H1 (cell line): ENCODE measurements at regions not wholly inside any gene's neighbourhood (a gene's known extent, or its start where the extent isn't known, plus 50 kb on each side); places are given as distances from the start of the nearest gene placed in this dataset.

ENCODE experiments used
- CTCF ChIA-PET: fragments of 300-600 bp; sonication (Branson Sonifier 250); formaldehyde crosslinking; loops from one replicate; lab custom pipeline; 2021; ENCODE audit not compliant: partially characterized antibody; lab: Charles Lee
- POLR2A ChIA-PET: fragments of 300-600 bp; sonication (Branson Sonifier 250); formaldehyde crosslinking; loops from one replicate; lab custom pipeline; 2021; ENCODE audit warnings: inconsistent platforms; ENCODE audit not compliant: partially characterized antibody; lab: Charles Lee
- DNase-seq, 2 experiments: peaks; one replicate each; pipeline versions ENCODE4 v3.0.0 to v3.0.0-alpha.2; 2010 to 2022; ENCODE audit warnings: low spot score in 2 of 2, low read depth in 1 of 2, mixed read lengths in 1 of 2
- FAIRE-seq: peaks from 2 replicates; lab custom pipeline; 2011; peaks lifted over from hg19 to GRCh38; lab: Jason Lieb, UNC
- H2AFZ ChIP-seq: 2 replicates; pipeline ENCODE4 v1.8.1; 2012; ENCODE audit warnings: low read length, inconsistent platforms
- H2AK5ac ChIP-seq: 2 replicates; pipeline ENCODE4 v1.6.1; 2013; ENCODE audit warnings: low read depth, low read length
- H2BK120ac ChIP-seq: replicated peaks from 2 replicates; pipeline ENCODE3; 2013; ENCODE audit warnings: low read depth, low read length, inconsistent platforms
- H2BK12ac ChIP-seq: 2 replicates; pipeline ENCODE4 v1.6.1; 2013; ENCODE audit warnings: low read depth, low read length
- H2BK15ac ChIP-seq: 2 replicates; pipeline ENCODE4 v1.6.1; 2013; ENCODE audit warnings: low read length
- H2BK20ac ChIP-seq: 2 replicates; pipeline ENCODE4 v1.6.1; 2013; ENCODE audit warnings: low read length
- H2BK5ac ChIP-seq: 2 replicates; pipeline ENCODE4 v1.6.1; 2013; ENCODE audit warnings: low read depth, low read length
- H3K14ac ChIP-seq: 2 replicates; pipeline ENCODE4 v1.6.1; 2013; ENCODE audit warnings: inconsistent platforms; ENCODE audit not compliant: insufficient read length
- H3K18ac ChIP-seq: 2 replicates; pipeline ENCODE4 v1.6.1; 2013; ENCODE audit warnings: low read length; ENCODE audit errors: extremely low read depth
- H3K23ac ChIP-seq: 2 replicates; pipeline ENCODE4 v1.6.1; 2013; ENCODE audit warnings: inconsistent platforms; ENCODE audit not compliant: insufficient read length
- H3K23me2 ChIP-seq: 2 replicates; pipeline ENCODE4 v1.6.1; 2013; ENCODE audit warnings: low read depth, low read length
- H3K27ac ChIP-seq: 2 replicates; pipeline ENCODE4 v1.6.1; 2011; ENCODE audit warnings: low read depth, low read length, inconsistent platforms
- H3K27me3 ChIP-seq, 4 experiments: replicated peaks in 1 of 4; 1 replicate in 1 of 4; 2 replicates in 3 of 4; pipeline versions ENCODE4 v1.6.1 to v1.8.1; 2011 to 2013; ENCODE audit warnings: low read length in 3 of 4, mild to moderate bottlenecking in 3 of 4, inconsistent platforms in 2 of 4, mixed read lengths in 2 of 4, moderate library complexity in 1 of 4; ENCODE audit not compliant: control insufficient read depth in 3 of 4, insufficient read depth in 3 of 4; ENCODE audit errors: extremely low read depth in 1 of 4
- H3K36me3 ChIP-seq, 4 experiments: 2 replicates each; pipeline versions ENCODE4 v1.6.1 to v1.8.1; 2011 to 2013; ENCODE audit warnings: mild to moderate bottlenecking in 4 of 4, low read length in 3 of 4, moderate library complexity in 2 of 4, control low read depth in 1 of 4, inconsistent platforms in 1 of 4; ENCODE audit not compliant: insufficient read depth in 4 of 4, control insufficient read depth in 2 of 4
- H3K4ac ChIP-seq: replicated peaks from 2 replicates; pipeline ENCODE3; 2013; ENCODE audit warnings: low read length, low read depth, mixed read lengths, inconsistent platforms; ENCODE audit not compliant: insufficient read length
- H3K4me1 ChIP-seq, 4 experiments: replicated peaks in 1 of 4; 1 replicate in 1 of 4; 2 replicates in 3 of 4; pipeline versions ENCODE4 v1.6.1 to v1.8.1; 2011 to 2013; ENCODE audit warnings: low read length in 3 of 4, inconsistent platforms in 2 of 4, mixed read lengths in 1 of 4; ENCODE audit not compliant: insufficient read depth in 4 of 4, control insufficient read depth in 3 of 4
- H3K4me2 ChIP-seq, 2 experiments: 2 replicates each; pipeline versions ENCODE4 v1.6.1 to v1.8.1; 2011 to 2013; ENCODE audit warnings: low read depth in 2 of 2, low read length in 2 of 2, control low read depth in 1 of 2, inconsistent platforms in 1 of 2, mild to moderate bottlenecking in 1 of 2; ENCODE audit not compliant: insufficient read depth in 1 of 2
- H3K4me3 ChIP-seq, 4 experiments: fragments of 200-600, 300-600 bp in 1 of 4; sonication (generic), shearing (Covaris generic), sonication (Bioruptor Twin) in 1 of 4; 2 replicates each; pipeline versions ENCODE4 v1.5.1 to v1.8.1; 2011 to 2016; ENCODE audit warnings: low read length in 4 of 4, low read depth in 3 of 4, control low read depth in 2 of 4, inconsistent platforms in 2 of 4, mild to moderate bottlenecking in 2 of 4, mixed read lengths in 1 of 4, moderate library complexity in 1 of 4; ENCODE audit not compliant: insufficient read depth in 2 of 4; ENCODE audit errors: extremely low read depth in 1 of 4
- H3K56ac ChIP-seq: replicated peaks from 2 replicates; pipeline ENCODE3; 2013; ENCODE audit warnings: low read depth, mild to moderate bottlenecking, mixed read lengths, low read length, inconsistent platforms; ENCODE audit not compliant: insufficient read length
- H3K79me1 ChIP-seq: 2 replicates; pipeline ENCODE4 v1.6.1; 2013; ENCODE audit warnings: low read depth, low read length, control low read depth
- H3K79me2 ChIP-seq, 2 experiments: 2 replicates each; pipeline versions ENCODE4 v1.6.1 to v1.8.1; 2012 to 2013; ENCODE audit warnings: low read length in 2 of 2, mild to moderate bottlenecking in 2 of 2, inconsistent platforms in 1 of 2; ENCODE audit not compliant: insufficient read depth in 2 of 2, control insufficient read depth in 1 of 2
- H3K9ac ChIP-seq, 4 experiments: replicated peaks in 1 of 4; 1 replicate in 1 of 4; 2 replicates in 3 of 4; pipeline versions ENCODE4 v1.6.1 to v1.8.1; 2011 to 2013; ENCODE audit warnings: low read depth in 3 of 4, low read length in 3 of 4, control low read depth in 2 of 4, mild to moderate bottlenecking in 2 of 4, moderate library complexity in 2 of 4, inconsistent platforms in 1 of 4; ENCODE audit errors: extremely low read depth in 1 of 4
- H3K9me3 ChIP-seq, 2 experiments: 2 replicates each; pipeline versions ENCODE4 v1.6.1 to v1.8.1; 2012 to 2013; ENCODE audit warnings: mild to moderate bottlenecking in 2 of 2, moderate library complexity in 2 of 2, control low read depth in 1 of 2, inconsistent platforms in 1 of 2, low read depth in 1 of 2, low read length in 1 of 2, mixed read lengths in 1 of 2; ENCODE audit not compliant: insufficient read depth in 2 of 2
- H4K20me1 ChIP-seq, 2 experiments: replicated peaks in 1 of 2; 2 replicates each; pipeline versions ENCODE3 to v1.8.1; 2011 to 2013; ENCODE audit warnings: inconsistent platforms in 2 of 2, low read length in 2 of 2, mild to moderate bottlenecking in 1 of 2; ENCODE audit not compliant: insufficient read depth in 2 of 2, control insufficient read depth in 1 of 2
- H4K5ac ChIP-seq: 2 replicates; pipeline ENCODE4 v1.6.1; 2013; ENCODE audit warnings: low read length, low read depth, mixed read lengths, inconsistent platforms; ENCODE audit not compliant: insufficient read length
- H4K8ac ChIP-seq: 2 replicates; pipeline ENCODE4 v1.8.0; 2013; ENCODE audit warnings: mild to moderate bottlenecking, moderate library complexity, low read length, inconsistent platforms; ENCODE audit not compliant: insufficient read depth; ENCODE audit errors: extremely low read depth
- H4K91ac ChIP-seq: replicated peaks from 2 replicates; pipeline ENCODE3; 2013; ENCODE audit warnings: low read length, mixed read lengths, inconsistent platforms; ENCODE audit not compliant: insufficient read length
- BRCA1 ChIP-seq: IDR thresholded peaks from 2 replicates; pipeline ENCODE4 v1.6.1; 2012; ENCODE audit warnings: low read depth, low read length, improper control_type of control experiment
- CEBPB ChIP-seq: IDR thresholded peaks from 2 replicates; pipeline ENCODE4 v1.6.1; 2012; ENCODE audit warnings: low read depth, low read length
- EGR1 ChIP-seq: IDR thresholded peaks from 2 replicates; pipeline ENCODE4 v1.6.1; 2011; ENCODE audit warnings: low read depth, low read length, borderline replicate concordance
- HDAC6 ChIP-seq: IDR thresholded peaks from one replicate; pipeline ENCODE4 v1.7.1; 2012; ENCODE audit warnings: low read depth, mild to moderate bottlenecking, inconsistent platforms, low read length, moderate library complexity
- JUN ChIP-seq: IDR thresholded peaks from 2 replicates; pipeline ENCODE4 v1.6.1; 2011; ENCODE audit warnings: low read depth, mild to moderate bottlenecking, improper control_type of control experiment, low read length
- MAFK ChIP-seq: IDR thresholded peaks from 2 replicates; pipeline ENCODE4 v1.6.1; 2012; ENCODE audit warnings: low read depth, mild to moderate bottlenecking, improper control_type of control experiment, low read length
- SIN3A ChIP-seq, 2 experiments: IDR thresholded peaks in 1 of 2; conservative IDR thresholded peaks in 1 of 2; 2 replicates each; pipeline ENCODE4 v1.6.1; 2011 to 2012; ENCODE audit warnings: low read length in 2 of 2, improper control_type of control experiment in 1 of 2, low read depth in 1 of 2, mild to moderate bottlenecking in 1 of 2
- SUZ12 ChIP-seq: fragments of 200-600 bp; sonication (generic); IDR thresholded peaks from 2 replicates; pipeline ENCODE4 v1.6.1; 2012; ENCODE audit warnings: mild to moderate bottlenecking, inconsistent platforms, low read length, moderate library complexity, mixed read lengths
- TAF7 ChIP-seq: optimal IDR thresholded peaks from 2 replicates; pipeline ENCODE3; 2011; ENCODE audit warnings: low read depth, mild to moderate bottlenecking, inconsistent platforms, low read length, moderate library complexity, borderline replicate concordance
- TBP ChIP-seq: IDR thresholded peaks from 2 replicates; pipeline ENCODE4 v1.6.1; 2011; ENCODE audit warnings: low read depth, low read length, improper control_type of control experiment
- WGBS, 2 experiments: shearing (Covaris generic) in 1 of 2; methylation state at CpG; one replicate each; pipeline versions ENCODE4 v1.1.6 to v1.1.7; 2013 to 2015; ENCODE audit warnings: low lambda C conversion rate in 2 of 2, mixed read lengths in 2 of 2, inconsistent platforms in 1 of 2, low coverage in 1 of 2, missing lambda C conversion rate in 1 of 2; ENCODE audit not compliant: insufficient replicate concordance in 2 of 2, insufficient coverage in 1 of 2, insufficient read length in 1 of 2; ENCODE audit errors: extremely low coverage in 1 of 2, missing lambda C conversion rate in 1 of 2; 5-methylcytosine and 5-hydroxymethylcytosine counted together
- TF ChIP-seq, protein P1 (sequence below): IDR thresholded peaks from 2 replicates; pipeline ENCODE4 v1.6.1; 2011; ENCODE audit warnings: low read depth, mild to moderate bottlenecking, low read length; ENCODE audit not compliant: insufficient read depth
- TF ChIP-seq, protein P2 (sequence below): IDR thresholded peaks from 2 replicates; pipeline ENCODE4 v1.6.1; 2012; ENCODE audit warnings: inconsistent platforms

DNA sequence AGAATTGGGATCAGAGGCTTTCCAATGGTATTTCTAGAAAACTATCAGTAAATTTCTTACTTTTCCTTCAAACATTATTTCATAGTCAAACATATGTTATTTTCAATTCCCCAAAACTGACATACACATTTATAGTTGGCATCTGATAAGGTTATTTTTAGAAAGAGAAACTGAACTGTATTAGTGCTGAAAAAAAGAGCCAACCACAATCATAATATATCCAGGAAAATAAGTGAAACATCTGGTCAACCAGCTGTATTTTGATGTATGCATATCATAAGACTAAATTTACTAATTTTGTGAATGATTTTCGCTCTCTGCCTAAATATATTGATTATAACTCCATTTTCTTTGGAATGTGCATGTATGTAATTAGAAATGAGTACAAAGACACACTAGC lies 554.2 kb downstream of the FLRT2 start:
- Histone ChIP-seq H3K27me3 (no peaks in the 10 kb centered on the region), H2BK5ac (no peak overlapping the region), H3K4me2 (no peak overlapping the region), H3K36me3 (no peaks in the 10 kb centered on the region), H3K14ac (no peak overlapping the region), H2AK5ac (no peak overlapping the region), H4K20me1 (no peaks in the 10 kb centered on the region), H4K91ac (no peak overlapping the region), H3K18ac (no peak overlapping the region), H3K23ac (no peak overlapping the region), H3K4ac (no peak overlapping the region), H4K8ac (no peak overlapping the region), H3K9ac (no peak overlapping the region), H4K5ac (no peak overlapping the region), H3K27ac (no peak overlapping the region), H2BK15ac (no peak overlapping the region), H2AFZ (no peak overlapping the region), H3K79me1 (no peaks in the 10 kb centered on the region), H3K56ac (no peak overlapping the region), H2BK12ac (no peak overlapping the region), H2BK20ac (no peak overlapping the region), H3K9me3 (no peaks in the 10 kb centered on the region), H2BK120ac (no peak overlapping the region), H3K4me1 (peaks cover 0 to 2% (median 0%) of the 10 kb centered on the region in 4 experiments; a peak in 1 of 7 replicates), H3K4me3 (no peak overlapping the region), H3K23me2 (no peaks in the 10 kb centered on the region), H3K79me2 (no peaks in the 10 kb centered on the region)
- TF ChIP-seq MAFK = no peak
- TF ChIP-seq SUZ12 = no peak
- TF ChIP-seq, protein P1, sequence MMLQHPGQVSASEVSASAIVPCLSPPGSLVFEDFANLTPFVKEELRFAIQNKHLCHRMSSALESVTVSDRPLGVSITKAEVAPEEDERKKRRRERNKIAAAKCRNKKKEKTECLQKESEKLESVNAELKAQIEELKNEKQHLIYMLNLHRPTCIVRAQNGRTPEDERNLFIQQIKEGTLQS = no peak
- no peak for TF ChIP-seq SIN3A (conservative IDR thresholded peaks at IDR 0.05 in 1 of 2, IDR thresholded peaks at IDR 0.05 in 1 of 2; ENCODE audit: low read depth in 1 of 2, low read length in 2 of 2)
- no peak for TF ChIP-seq TBP
- TF ChIP-seq, protein P2, sequence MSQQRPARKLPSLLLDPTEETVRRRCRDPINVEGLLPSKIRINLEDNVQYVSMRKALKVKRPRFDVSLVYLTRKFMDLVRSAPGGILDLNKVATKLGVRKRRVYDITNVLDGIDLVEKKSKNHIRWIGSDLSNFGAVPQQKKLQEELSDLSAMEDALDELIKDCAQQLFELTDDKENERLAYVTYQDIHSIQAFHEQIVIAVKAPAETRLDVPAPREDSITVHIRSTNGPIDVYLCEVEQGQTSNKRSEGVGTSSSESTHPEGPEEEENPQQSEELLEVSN = no peak
- TF ChIP-seq BRCA1 = no peak
- TF ChIP-seq JUN = no peak
- no peak for TF ChIP-seq CEBPB
- TF ChIP-seq TAF7 = no peak
- no peak for TF ChIP-seq EGR1
- TF ChIP-seq HDAC6 = no peak
- WGBS, 2 experiments = 100% methylated on average over 1 of the region's 1 CpG; no CpG with 5 or more reads in 1 of the 2 experiments
- DNase-seq = no peak
- ChIA-PET CTCF (no interaction called here), POLR2A (no interaction called here)
- no peak for FAIRE-seq
